OCI-LY7 (cell line): ENCODE measurements at regions not wholly inside any gene's neighbourhood (a gene's known extent, or its start where the extent isn't known, plus 50 kb on each side); places are given as distances from the start of the nearest gene placed in this dataset.

Experiments
- CTCF ChIP-seq: fragments of 200-600 bp; sonication (generic); conservative IDR thresholded peaks from 2 replicates; pipeline ENCODE4 v1.5.1; 2014; ENCODE audit warnings: mild to moderate bottlenecking, antibody characterized with exemption, low read length, moderate library complexity, mixed read lengths
- EZH2phosphoT487 ChIP-seq: fragments of 200-600 bp; sonication (generic); IDR thresholded peaks from 2 replicates; pipeline ENCODE4 v1.6.1; 2018; ENCODE audit warnings: low read depth, borderline replicate concordance, mild to moderate bottlenecking, mixed run types, antibody characterized with exemption, low read length, moderate library complexity, mixed read lengths

- TF ChIP-seq CTCF (no peak), EZH2phosphoT487 (no peak)
These were observed 100.9 kb downstream of the AQP4 start for GRCh38 chr18:26764586-26764985.
